ENCODE measurements at regions not wholly inside any gene's neighbourhood (a gene's known extent, or its start where the extent isn't known, plus 50 kb on each side); places are given as distances from the start of the nearest gene placed in this dataset.
"Not testable (repeated sequence)": the region's sequence is repeated elsewhere in the genome, so short reads cannot be mapped to it uniquely, and the experiment has no call there.

DNA sequence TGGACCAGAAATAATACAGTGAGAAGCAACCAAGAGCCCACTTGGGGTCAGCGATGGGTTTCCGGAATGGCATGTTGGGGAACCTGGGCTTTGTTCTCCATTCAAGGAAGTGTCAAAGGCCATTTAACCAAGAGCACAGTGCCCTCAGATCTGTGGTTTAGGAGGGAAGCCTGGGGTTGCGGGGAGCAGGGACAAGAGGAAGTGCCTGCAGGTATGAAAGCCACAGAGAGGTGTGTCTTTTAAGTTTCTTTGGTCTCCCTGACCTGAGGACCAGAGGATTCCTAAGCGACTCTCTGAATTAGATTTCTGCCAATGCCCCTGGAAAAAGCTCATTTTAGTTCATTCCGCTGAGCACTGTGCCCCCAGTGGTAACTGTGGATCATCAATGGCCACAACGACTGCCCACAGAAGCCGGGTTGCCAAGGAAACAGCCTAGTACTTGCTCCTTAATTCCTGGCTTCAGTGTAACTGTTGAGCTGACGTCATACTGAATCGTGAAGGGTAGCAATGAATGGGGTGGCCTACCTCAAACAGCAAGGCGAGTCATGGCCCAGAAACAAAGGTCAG is 107.3 kb upstream of the SPIN1 start:
- no peak for DNase-seq (ENCODE audit: low read depth)

- no peak for DNase-seq (ENCODE audit: low read depth)
Measured at GRCh38 chr9:88278036-88278435, 110.2 kb upstream of the SPIN1 start.

DNA sequence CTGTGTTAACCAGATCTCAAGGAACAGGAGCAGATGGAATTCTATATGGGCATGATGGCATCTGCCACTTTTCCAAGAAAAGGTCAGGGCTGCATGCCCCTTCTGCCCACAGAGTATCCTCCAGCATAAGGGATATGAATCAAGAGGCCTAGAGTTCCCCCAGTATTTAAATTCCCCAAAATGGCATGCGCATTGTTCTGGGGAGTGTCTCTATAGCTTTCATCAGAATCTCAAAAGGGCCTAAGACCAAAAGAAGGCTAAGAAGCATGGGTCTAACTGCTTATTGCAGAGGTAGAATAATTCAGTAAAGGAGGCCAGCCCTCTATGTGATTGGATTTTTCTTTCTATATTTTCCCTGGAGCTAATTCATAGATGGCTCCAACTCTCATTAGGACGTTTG is 114.2 kb upstream of the SPIN1 start:
- DNase-seq (ENCODE audit: low read depth): no peak

DNA sequence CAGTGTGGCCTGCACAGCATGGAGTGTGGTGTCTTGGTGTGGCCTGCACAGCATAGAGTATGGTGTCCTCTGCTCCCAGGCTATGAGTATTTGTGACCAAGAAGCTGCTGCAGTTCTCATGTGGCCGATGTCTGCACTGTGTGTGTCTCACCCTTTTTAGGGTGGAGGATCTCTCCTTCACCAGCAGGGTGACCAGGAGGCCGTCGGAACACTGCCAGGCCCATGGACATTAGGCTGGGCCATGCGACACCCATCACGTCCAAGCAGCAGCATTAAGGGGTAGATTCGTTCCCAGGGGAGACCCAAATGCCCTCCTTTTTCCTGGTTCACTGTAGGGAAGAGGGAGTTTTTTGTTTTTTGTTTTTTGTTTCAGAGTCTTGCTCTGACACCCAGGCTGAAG is 115.3 kb upstream of the SPIN1 start:
- DNase-seq (ENCODE audit: low read depth): no peak

- no peak for DNase-seq (ENCODE audit: low read depth)
Measured at GRCh38 chr9:88270413-88270812, 117.8 kb upstream of the SPIN1 start.

DNA sequence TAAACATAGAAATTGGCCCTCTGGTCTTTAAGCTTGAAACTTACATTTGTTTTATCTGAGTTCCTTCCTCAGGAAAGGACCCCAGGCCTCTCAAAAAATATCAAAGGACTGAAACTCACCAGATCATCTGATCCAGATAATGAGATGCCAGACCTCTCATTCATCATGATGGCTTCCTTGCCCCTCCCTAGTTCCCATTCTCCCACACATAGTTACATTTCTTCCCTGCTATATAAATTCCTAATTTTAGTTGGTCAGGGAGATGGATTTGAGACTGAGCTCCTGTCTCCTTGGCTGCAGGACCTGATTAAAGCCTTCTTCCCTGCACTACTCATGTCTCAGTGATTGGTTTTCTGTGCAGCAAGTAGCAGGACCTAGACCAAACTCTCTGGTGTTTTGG is 119.4 kb upstream of the SPIN1 start:
- DNase-seq (ENCODE audit: low read depth): no peak

GRCh38 chr9:88267283-88267682 is 121.0 kb upstream of the SPIN1 start:
- DNase-seq (ENCODE audit: low read depth): no peak

DNA sequence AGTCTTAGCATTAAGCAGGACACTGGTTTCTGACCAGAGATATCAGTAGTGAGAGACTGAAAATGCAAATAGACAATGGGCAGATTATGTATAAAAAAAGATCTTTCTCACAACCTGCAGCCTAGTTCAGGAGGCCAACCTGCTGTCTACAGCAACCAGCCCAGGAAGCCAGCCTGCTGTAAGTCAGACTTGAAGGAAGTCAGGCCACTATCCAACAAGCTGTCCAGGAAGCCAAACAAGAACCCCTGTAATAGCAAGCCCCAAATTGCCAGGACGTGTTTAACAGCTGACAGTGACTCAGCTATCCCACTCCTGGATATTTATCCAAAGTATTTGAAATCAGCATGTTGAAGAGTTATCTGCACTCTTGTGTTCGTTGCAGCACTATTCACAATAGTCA is 121.8 kb upstream of the SPIN1 start:
- no peak for DNase-seq (ENCODE audit: low read depth)

DNA sequence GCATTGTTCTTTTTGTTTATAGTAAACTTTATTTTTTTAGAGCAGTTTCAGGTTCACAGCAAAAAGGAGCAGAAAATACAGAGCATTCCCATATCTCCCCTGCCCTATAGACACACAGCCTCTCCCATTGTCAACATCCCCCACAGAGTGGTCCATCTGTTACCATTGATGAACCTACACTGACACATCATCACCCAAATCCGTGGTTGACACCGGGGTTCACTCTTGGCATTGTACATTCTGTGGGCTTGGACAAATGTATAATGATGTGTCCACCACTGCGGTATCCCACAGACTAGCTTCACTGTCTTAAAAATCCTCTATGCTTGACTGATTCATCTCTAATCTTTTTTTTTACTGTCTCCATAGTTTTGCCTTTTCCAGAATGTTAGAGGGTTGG is 120.7 kb upstream of the SPATA31C2 start:
- DNase-seq (ENCODE audit: low read depth): no peak

- no peak for DNase-seq (ENCODE audit: low read depth)
Measured at GRCh38 chr9:88258601-88259000, 120.3 kb upstream of the SPATA31C2 start.

DNA sequence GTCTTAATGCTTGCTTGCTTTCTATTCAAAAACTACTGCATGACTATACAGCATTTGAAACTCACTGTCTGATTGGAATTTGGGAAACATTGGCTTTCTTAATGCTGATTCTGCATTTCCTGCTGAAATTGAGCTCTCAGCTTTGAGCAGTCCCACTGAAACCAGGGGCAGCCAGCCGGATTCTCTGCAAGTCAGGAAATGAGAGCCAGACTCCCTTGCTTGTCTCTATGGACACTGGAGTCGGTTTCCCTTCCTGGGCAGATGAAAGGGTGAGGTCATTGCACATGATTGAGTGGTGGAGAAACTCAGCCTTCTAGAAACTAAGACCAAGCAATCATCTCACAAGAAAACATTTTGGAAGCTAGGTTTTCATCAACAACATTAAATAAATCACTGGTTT is 119.7 kb upstream of the SPATA31C2 start:
- no peak for DNase-seq (ENCODE audit: low read depth)

GRCh38 chr9:88256216-88256615 is 117.9 kb upstream of the SPATA31C2 start:
- no peak for DNase-seq (ENCODE audit: low read depth)

GRCh38 chr9:88255806-88256205 is 117.5 kb upstream of the SPATA31C2 start:
- DNase-seq (ENCODE audit: low read depth): not testable (repeated sequence)

- DNase-seq (ENCODE audit: low read depth): no peak
Measured at GRCh38 chr9:88251903-88252302, 113.6 kb upstream of the SPATA31C2 start.

- no peak for DNase-seq (ENCODE audit: low read depth)
Measured at GRCh38 chr9:88243736-88244135, 105.5 kb upstream of the SPATA31C2 start.

DNA sequence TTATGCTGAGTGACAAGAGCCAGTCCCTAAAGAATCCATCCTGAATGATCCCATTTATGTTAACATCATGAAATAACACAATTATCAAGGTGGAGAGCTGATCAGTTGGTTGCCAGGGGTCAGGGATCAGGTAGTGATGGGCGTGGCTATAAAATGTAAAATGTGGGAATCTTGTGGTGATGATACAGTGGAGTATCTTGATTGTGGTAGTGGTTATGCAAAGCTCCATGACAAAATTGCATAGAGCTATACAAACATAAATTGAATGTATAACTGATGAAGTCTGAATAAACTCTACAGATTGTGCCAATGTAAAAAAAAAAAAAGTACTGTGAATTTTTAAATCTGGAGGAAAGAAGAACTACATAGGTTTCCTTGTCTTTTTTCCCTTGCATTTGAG is 104.6 kb upstream of the SPATA31C2 start:
- DNase-seq (ENCODE audit: low read depth): no peak

DNA sequence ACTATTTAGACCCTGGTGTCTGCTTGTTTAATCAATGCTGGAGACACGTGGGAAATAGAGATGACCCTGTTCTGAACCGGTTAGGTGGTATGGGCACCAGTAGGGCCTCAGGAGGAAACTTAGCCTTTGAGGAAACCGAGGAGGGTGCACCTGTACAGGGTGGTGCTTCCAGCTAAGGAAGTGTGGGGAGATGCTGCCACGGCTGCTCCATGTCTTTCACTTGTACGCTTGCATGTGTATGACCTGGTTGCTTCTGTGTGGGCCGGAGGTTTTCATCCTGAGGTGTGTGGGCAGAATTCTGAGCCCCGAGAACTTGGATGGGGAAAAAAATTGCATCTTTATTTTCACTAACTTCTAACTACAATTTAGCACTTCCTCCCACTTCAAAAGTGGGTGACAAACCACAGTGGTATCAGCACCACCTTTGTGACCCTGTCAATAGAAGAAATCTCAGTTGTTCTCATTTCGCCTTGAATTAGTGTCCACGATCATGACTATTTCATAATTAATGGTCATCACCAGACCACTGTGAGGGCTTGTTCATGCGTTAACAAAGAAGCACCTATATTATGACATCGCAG is 99.8 kb upstream of the SPATA31C2 start:
- no peak for DNase-seq (ENCODE audit: low read depth)

- DNase-seq (ENCODE audit: low read depth): no peak
Measured at GRCh38 chr9:88237479-88237961, 99.2 kb upstream of the SPATA31C2 start.

DNA sequence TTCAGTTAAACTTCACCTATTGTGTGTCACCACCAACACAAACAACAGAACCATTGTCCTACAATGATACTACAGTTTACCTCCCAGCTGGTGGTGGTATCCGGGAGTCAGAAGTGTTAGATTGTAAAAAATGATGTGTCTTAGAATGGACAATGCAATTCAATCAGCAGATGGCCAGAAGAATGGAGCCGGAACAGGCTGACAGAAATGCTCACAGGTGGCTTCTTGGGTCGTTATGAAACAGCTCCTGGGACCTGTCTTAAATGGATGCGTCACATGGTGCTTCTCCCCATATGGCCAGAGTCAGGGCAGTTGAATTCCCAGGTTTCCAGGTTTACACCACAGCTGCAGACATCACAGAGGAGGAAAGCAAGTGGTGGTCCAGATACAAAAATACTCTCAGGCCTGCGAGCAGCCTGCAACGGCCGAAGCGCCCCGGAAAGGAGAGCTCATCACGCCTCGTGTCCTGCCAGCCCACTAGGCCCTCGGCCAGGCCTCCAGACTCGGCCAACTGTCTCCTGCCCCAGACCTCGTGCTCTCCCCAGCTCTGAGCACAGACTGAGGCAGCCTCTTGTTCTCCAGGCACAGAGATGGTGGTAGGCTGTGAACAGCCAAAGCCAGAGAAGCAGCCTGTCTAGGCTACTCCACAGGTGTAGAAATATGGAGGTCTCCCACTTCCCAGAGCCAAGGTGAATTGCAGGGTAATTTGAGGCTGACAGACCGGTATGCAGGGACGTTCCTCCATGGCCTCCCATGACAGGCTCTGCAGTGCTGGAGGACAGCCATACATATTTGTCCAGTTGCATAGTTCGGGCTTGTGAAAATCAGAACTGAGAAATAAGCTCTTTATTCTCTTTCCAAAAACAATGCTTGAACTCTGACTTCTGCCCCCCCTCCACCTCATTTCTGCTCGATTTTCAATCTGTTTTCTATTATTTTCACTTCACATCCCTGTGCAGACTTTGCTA is 98.5 kb upstream of the SPATA31C2 start:
- no peak for DNase-seq (ENCODE audit: low read depth)

- DNase-seq (ENCODE audit: low read depth): no peak
Measured at GRCh38 chr9:88235615-88236014, 97.3 kb upstream of the SPATA31C2 start.

GRCh38 chr9:88234114-88234513 is 95.8 kb upstream of the SPATA31C2 start:
- DNase-seq (ENCODE audit: low read depth): no peak

DNA sequence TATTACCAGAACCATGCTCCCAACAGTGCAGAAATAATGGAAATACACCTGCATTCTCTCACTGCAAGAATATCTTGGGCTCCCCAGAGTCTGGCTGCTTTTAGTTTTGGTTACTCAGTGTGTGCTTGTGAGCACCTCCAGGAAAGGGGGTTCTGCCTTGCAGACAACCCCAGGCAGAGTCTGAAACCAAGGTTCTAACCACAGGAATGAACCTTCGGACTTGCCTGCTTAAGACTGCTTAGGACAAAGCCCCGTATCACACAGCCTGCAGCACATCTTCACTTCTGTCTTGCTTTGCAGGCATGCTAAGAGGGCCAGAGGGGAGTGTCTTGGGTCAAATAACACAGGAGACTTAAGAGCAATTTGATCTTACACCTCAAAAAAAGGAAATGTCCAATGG is 94.8 kb upstream of the SPATA31C2 start:
- no peak for DNase-seq (ENCODE audit: low read depth)

DNA sequence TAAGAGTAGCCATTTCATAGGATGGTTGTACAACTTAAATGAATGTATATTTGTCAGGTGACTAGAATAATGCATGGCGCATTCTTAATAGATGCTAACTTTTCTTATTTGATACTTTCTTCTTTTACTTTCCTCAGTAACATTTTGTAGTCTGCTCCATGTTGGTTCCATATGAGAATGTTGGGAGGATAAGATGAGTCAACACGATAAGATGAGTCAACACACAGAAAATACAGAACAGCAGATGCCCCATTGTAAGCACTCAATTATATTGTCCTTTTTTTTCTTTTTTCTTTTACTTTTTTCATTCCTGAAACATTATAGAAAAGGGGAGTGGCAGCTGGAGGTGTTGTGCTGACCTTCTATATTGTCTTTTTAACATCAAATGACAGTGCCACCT is 92.3 kb upstream of the SPATA31C2 start:
- no peak for DNase-seq (ENCODE audit: low read depth)

Measured in activated T-cell treated with anti-CD3 and anti-CD28 coated beads for 1 hour (primary cell).